HepG2 (cell line): ENCODE measurements at regions not wholly inside any gene's neighbourhood (a gene's known extent, or its start where the extent isn't known, plus 50 kb on each side); places are given as distances from the start of the nearest gene placed in this dataset.

ENCODE experiments used
- ATAC-seq: fragments of 200-7000 bp; cut with Tn5 transposase; 3 replicates; pipeline ENCODE4 v1.9.1; 2020; ENCODE audit warnings: mild to moderate bottlenecking, moderate library complexity
- BruUV-seq: library from RNA; stranded (reverse); fragments of 400-500 nt; replicated peaks from 2 replicates; lab custom pipeline; 2021; lab: Mats Ljungman, UMichigan
- CTCF ChIA-PET: fragments of 300-600 bp; formaldehyde crosslinking; extraction: SDS; loops from one replicate; lab custom pipeline; 2021; ENCODE audit warnings: low total read pairs, inconsistent platforms, low intra/inter-chr PET ratio; lab: Yijun Ruan, JAX
- POLR2A ChIA-PET: fragments of 350-600 bp; sonication (Branson Sonifier 250); formaldehyde crosslinking; loops from one replicate; lab custom pipeline; 2020; ENCODE audit warnings: antibody characterized with exemption, inconsistent platforms; lab: Yijun Ruan, JAX
- DNase-seq: peaks from one replicate; pipeline ENCODE4 v3.0.0-alpha.2; 2015; ENCODE audit warnings: low spot score
- FAIRE-seq: peaks from 3 replicates; lab custom pipeline; 2011; peaks lifted over from hg19 to GRCh38; lab: Jason Lieb, UNC
- H2AFZ ChIP-seq: one replicate; pipeline ENCODE4 v1.6.1; 2011; ENCODE audit warnings: low read length, inconsistent platforms
- H3K27ac ChIP-seq: fragments of 300-600 bp; 3 replicates; pipeline ENCODE4 v1.8.0; 2011; ENCODE audit warnings: mixed run types, mild to moderate bottlenecking, mixed read lengths, low read length, inconsistent platforms; ENCODE audit not compliant: insufficient read depth; ENCODE audit errors: extremely low read length
- H3K27me3 ChIP-seq, 2 experiments: fragments of 200-600 bp in 1 of 2; 2 replicates in 1 of 2; 3 replicates in 1 of 2; pipeline versions ENCODE4 v1.6.0 to v1.8.0; 2011; ENCODE audit warnings: low read length in 2 of 2, mild to moderate bottlenecking in 2 of 2, moderate library complexity in 2 of 2, inconsistent platforms in 1 of 2; ENCODE audit not compliant: insufficient read depth in 2 of 2, control insufficient read depth in 1 of 2
- H3K36me3 ChIP-seq, 2 experiments: fragments of 200-600 bp in 1 of 2; replicated peaks in 1 of 2; 2 replicates in 1 of 2; 3 replicates in 1 of 2; pipeline versions ENCODE4 v1.5.1 to v1.8.0; 2011; ENCODE audit warnings: low read length in 2 of 2, inconsistent platforms in 1 of 2; ENCODE audit not compliant: insufficient read depth in 2 of 2, control insufficient read depth in 1 of 2
- H3K4me1 ChIP-seq: 2 replicates; pipeline ENCODE4 v1.5.1; 2012; ENCODE audit warnings: low read length, inconsistent platforms; ENCODE audit not compliant: insufficient read depth
- H3K4me2 ChIP-seq: 2 replicates; pipeline ENCODE4 v1.6.0; 2011; ENCODE audit warnings: low read depth, low read length, inconsistent platforms
- H3K4me3 ChIP-seq, 3 experiments: fragments of 200-600 bp in 1 of 3; sonication (generic), shearing (Covaris generic) in 1 of 3; replicated peaks in 1 of 3; 2 replicates each; pipeline ENCODE4 v1.5.1; 2011 to 2016; ENCODE audit warnings: low read length in 3 of 3, inconsistent platforms in 2 of 3, low read depth in 2 of 3, mild to moderate bottlenecking in 2 of 3, control low read depth in 1 of 3, mixed read lengths in 1 of 3; ENCODE audit not compliant: insufficient read depth in 1 of 3
- H3K79me2 ChIP-seq: one replicate; pipeline ENCODE4 v1.6.1; 2011; ENCODE audit warnings: low read length, inconsistent platforms; ENCODE audit not compliant: insufficient read depth
- H3K9ac ChIP-seq: 2 replicates; pipeline ENCODE4 v1.6.0; 2011; ENCODE audit warnings: mild to moderate bottlenecking, low read depth, low read length, inconsistent platforms; ENCODE audit not compliant: insufficient read depth
- H3K9me3 ChIP-seq: 2 replicates; pipeline ENCODE4 v1.5.1; 2012; ENCODE audit warnings: mild to moderate bottlenecking, low read length
- H4K20me1 ChIP-seq: 2 replicates; pipeline ENCODE4 v1.6.0; 2011; ENCODE audit warnings: inconsistent platforms, mild to moderate bottlenecking, low read length, moderate library complexity; ENCODE audit not compliant: insufficient read depth
- CC2D1A ChIP-seq: sonication (generic); formaldehyde crosslinking; IDR thresholded peaks from 2 replicates; pipeline ENCODE4 v1.8.1; 2023; ENCODE audit warnings: mild to moderate bottlenecking, missing genetic modification reagents
- EHMT2 ChIP-seq: fragments of 200-600 bp; sonication (generic); IDR thresholded peaks from 2 replicates; pipeline ENCODE4 v1.7.0; 2017; ENCODE audit warnings: antibody characterized with exemption, low read depth, low read length, borderline replicate concordance
- SP140L ChIP-seq: sonication (generic); formaldehyde crosslinking; IDR thresholded peaks from 2 replicates; pipeline ENCODE4 v1.4.0; 2020; ENCODE audit warnings: missing genetic modification reagents, borderline replicate concordance
- TCF12 ChIP-seq, 2 experiments: fragments of 450-650 bp in 1 of 2; sonication (generic) in 1 of 2; formaldehyde crosslinking in 1 of 2; IDR thresholded peaks; 2 replicates each; pipeline versions ENCODE4 v1.6.1 to v1.8.0; 2017 to 2022; ENCODE audit warnings: antibody characterized with exemption in 1 of 2, mild to moderate bottlenecking in 1 of 2, missing genetic modification reagents in 1 of 2, moderate library complexity in 1 of 2
- ZBTB7B ChIP-seq: sonication (generic); formaldehyde crosslinking; IDR thresholded peaks from 2 replicates; pipeline ENCODE4 v1.4.0; 2020; ENCODE audit warnings: missing genetic modification reagents
- ZNF326 ChIP-seq: sonication (generic); formaldehyde crosslinking; IDR thresholded peaks from 2 replicates; pipeline ENCODE4 v1.4.0; 2020; ENCODE audit warnings: missing genetic modification reagents, borderline replicate concordance
- ZNF501 ChIP-seq: sonication (generic); formaldehyde crosslinking; IDR thresholded peaks from 2 replicates; pipeline ENCODE4 v1.5.1; 2020; ENCODE audit warnings: mild to moderate bottlenecking, moderate library complexity, missing genetic modification reagents
- ZNF678 ChIP-seq: sonication (generic); formaldehyde crosslinking; IDR thresholded peaks from 2 replicates; pipeline ENCODE4 v1.4.0; 2020; ENCODE audit warnings: mild to moderate bottlenecking, missing genetic modification reagents
- WGBS: methylation state at CpG from one replicate; pipeline ENCODE4 v1.1.6; 2017; ENCODE audit warnings: low lambda C conversion rate; 5-methylcytosine and 5-hydroxymethylcytosine counted together
- in situ Hi-C: cut with HindIII; loops from 2 replicates; pipeline ENCODE4 v1.10.0; 2017; ENCODE audit warnings: low pct_unique_long_range_greater_than_20kb; ENCODE audit not compliant: extremely low pct_ligation_motif_present
- intact Hi-C: fragments of 100-400 bp; cut with micrococcal nuclease; formaldehyde crosslinking; loops from one replicate; pipeline ENCODE4 v1.10.0; 2022; ENCODE audit not compliant: unreplicated experiment
- TF ChIP-seq, protein P1 (sequence below): sonication (generic); formaldehyde crosslinking; IDR thresholded peaks from one replicate; pipeline ENCODE4 v1.5.1; 2020; ENCODE audit warnings: mild to moderate bottlenecking, missing genetic modification reagents; ENCODE audit errors: not compliant biosample characterization
- TF ChIP-seq, protein P2 (sequence below): sonication (generic); formaldehyde crosslinking; IDR thresholded peaks from 2 replicates; pipeline ENCODE4 v1.8.1; 2023; ENCODE audit warnings: mild to moderate bottlenecking, moderate library complexity, missing genetic modification reagents

DNA sequence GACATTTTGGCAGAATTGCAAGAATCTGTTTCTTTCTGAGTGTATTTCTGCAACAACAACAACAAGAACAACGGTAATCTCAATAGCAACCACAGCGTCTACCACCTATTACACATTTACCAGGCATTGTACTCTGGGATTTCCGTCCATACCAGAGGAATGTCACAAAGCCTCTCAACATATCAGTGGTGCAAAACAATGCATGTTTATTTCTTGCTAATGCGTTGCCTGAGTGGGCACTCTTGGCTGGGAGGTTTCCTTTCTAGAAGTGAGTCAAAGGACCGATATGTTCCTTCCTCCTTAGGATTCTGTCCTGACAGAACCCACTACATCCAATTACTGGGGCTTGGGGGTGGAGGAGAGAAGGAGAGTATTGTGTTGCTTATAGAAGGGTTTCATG lies 585.6 kb downstream of the TSN start:
- ChIA-PET POLR2A (no interaction called here), CTCF (no interaction called here)
- no peak overlapping the region for H3K4me3 ChIP-seq
- 5% methylated on average over 5 of the region's 5 CpGs for WGBS
- no peaks in the 10 kb centered on the region for H3K4me1 ChIP-seq
- no peaks in the 10 kb centered on the region for H3K79me2 ChIP-seq
- in situ Hi-C loops: no loop called here
- no peaks in the 10 kb centered on the region for H4K20me1 ChIP-seq
- no peak overlapping the region for H2AFZ ChIP-seq
- FAIRE-seq (no peak), ATAC-seq (no peak), DNase-seq (no peak)
- no peaks in the 10 kb centered on the region for H3K9me3 ChIP-seq
- H3K9ac ChIP-seq: no peak overlapping the region
- H3K27me3 ChIP-seq: no peaks in the 10 kb centered on the region
- H3K4me2 ChIP-seq: no peak overlapping the region
- H3K27ac ChIP-seq: no peak overlapping the region
- no TSS peak for BruUV-seq
- intact Hi-C loops: no loop called here
- no peaks in the 10 kb centered on the region for H3K36me3 ChIP-seq
- TF ChIP-seq, protein P1, sequence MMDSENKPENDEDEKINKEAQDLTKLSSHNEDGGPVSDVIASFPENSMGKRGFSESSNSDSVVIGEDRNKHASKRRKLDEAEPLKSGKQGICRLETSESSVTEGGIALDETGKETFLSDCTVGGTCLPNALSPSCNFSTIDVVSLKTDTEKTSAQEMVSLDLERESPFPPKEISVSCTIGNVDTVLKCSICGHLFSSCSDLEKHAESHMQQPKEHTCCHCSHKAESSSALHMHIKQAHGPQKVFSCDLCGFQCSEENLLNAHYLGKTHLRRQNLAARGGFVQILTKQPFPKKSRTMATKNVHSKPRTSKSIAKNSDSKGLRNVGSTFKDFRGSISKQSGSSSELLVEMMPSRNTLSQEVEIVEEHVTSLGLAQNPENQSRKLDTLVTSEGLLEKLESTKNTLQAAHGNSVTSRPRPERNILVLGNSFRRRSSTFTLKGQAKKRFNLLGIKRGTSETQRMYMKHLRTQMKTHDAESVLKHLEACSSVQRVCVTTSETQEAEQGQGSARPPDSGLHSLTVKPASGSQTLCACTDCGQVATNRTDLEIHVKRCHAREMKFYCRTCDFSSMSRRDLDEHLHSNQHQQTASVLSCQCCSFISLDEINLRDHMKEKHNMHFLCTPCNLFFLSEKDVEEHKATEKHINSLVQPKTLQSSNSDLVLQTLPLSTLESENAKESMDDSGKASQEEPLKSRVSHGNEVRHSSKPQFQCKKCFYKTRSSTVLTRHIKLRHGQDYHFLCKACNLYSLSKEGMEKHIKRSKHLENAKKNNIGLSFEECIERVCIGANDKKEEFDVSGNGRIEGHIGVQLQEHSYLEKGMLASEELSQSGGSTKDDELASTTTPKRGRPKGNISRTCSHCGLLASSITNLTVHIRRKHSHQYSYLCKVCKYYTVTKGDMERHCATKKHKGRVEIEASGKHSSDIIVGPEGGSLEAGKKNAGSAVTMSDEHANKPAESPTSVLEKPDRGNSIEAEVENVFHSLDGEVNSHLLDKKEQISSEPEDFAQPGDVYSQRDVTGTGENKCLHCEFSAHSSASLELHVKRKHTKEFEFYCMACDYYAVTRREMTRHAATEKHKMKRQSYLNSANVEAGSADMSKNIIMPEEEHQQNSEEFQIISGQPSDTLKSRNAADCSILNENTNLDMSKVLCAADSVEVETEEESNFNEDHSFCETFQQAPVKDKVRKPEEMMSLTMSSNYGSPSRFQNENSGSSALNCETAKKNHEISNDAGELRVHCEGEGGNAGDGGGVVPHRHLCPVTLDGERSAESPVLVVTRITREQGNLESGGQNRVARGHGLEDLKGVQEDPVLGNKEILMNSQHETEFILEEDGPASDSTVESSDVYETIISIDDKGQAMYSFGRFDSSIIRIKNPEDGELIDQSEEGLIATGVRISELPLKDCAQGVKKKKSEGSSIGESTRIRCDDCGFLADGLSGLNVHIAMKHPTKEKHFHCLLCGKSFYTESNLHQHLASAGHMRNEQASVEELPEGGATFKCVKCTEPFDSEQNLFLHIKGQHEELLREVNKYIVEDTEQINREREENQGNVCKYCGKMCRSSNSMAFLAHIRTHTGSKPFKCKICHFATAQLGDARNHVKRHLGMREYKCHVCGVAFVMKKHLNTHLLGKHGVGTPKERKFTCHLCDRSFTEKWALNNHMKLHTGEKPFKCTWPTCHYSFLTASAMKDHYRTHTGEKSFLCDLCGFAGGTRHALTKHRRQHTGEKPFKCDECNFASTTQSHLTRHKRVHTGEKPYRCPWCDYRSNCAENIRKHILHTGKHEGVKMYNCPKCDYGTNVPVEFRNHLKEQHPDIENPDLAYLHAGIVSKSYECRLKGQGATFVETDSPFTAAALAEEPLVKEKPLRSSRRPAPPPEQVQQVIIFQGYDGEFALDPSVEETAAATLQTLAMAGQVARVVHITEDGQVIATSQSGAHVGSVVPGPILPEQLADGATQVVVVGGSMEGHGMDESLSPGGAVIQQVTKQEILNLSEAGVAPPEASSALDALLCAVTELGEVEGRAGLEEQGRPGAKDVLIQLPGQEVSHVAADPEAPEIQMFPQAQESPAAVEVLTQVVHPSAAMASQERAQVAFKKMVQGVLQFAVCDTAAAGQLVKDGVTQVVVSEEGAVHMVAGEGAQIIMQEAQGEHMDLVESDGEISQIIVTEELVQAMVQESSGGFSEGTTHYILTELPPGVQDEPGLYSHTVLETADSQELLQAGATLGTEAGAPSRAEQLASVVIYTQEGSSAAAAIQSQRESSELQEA: no peak
- TF ChIP-seq EHMT2: no peak
- no peak for TF ChIP-seq TCF12 (IDR thresholded peaks at IDR 0.05)
- TF ChIP-seq TCF12 (CRISPR knock-in tag; IDR thresholded peaks at IDR 0.05): no peak
- TF ChIP-seq, protein P2, sequence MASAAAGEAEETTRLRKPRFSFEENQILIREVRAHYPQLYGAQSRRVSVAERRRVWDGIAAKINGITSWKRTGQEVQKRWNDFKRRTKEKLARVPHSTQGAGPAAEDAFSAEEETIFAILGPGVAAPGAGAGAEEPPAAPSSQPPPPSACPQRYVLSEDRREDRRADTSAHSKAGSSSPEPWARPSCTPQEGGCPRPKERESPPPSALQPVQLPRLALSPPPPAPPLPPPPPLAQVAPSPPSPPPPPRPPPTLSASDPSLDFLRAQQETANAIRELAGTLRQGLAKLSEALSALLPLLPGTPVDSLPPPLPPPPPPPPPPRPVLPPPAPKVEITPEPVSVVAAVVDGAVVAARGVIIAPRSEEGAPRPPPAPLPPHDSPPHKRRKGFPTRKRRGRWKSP: no peak
- TF ChIP-seq ZNF678 (CRISPR knock-in tag): no peak
- no peak for TF ChIP-seq SP140L
- no peak for TF ChIP-seq ZBTB7B (CRISPR knock-in tag)
- no peak for TF ChIP-seq ZNF326 (CRISPR knock-in tag)
- TF ChIP-seq CC2D1A (CRISPR knock-in tag): no peak
- TF ChIP-seq ZNF501: no peak
